ENCODE measurements at regions not wholly inside any gene's neighbourhood (a gene's known extent, or its start where the extent isn't known, plus 50 kb on each side); places are given as distances from the start of the nearest gene placed in this dataset.

DNA sequence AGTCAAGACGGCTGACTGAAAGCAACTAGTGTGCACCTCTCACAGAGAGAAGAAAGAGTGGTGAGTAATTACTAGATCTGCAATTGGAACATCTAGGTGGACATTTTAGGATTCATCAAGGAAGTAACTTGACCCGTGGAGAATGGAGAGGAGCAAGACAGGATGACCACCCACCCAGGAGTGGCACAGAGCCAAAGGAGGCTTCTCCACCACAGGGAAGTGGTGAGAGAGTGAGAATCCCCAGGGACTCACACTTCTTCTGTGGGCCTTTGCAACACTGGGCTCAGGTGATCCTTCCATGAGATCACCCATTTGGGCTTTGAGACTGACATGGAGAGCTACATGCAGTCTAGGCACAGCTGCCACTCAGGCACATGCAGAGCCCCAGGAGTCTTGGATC, 132.8 kb upstream of the GALNT5 start:
- TF ChIP-seq POLR2A (IDR thresholded peaks at IDR 0.05; ENCODE audit: low read length) (no peak), GATA1 (IDR thresholded peaks at IDR 0.05; ENCODE audit: low read depth, low read length) (no peak)

Measured in erythroblast (primary cell).